ENCODE measurements at regions not wholly inside any gene's neighbourhood (a gene's known extent, or its start where the extent isn't known, plus 50 kb on each side); places are given as distances from the start of the nearest gene placed in this dataset.

DNA sequence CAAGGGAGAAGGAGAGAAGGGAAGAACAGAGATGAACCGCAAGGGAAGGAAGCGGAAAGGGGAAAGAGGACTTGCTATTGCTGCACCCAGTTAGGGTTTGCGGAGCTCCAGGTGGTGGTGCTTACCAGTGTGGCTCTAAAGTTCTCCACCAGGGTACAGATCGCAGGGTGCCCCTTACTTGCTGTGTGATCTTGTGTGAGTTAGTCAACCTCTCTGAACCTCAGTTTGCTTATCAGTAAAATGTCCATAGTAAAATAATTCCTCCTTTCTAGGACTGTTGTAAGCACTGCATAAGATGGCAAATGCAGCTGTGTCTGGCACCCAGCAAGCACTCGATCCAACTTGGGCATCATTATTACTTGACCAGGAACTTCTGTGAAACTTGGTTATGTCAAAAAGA lies 230.7 kb upstream of the CDH5 start:
- Histone ChIP-seq H3K9me3 (no peaks in the 10 kb centered on the region), H3K27me3 (no peaks in the 10 kb centered on the region), H3K4me3 (no peak overlapping the region), H3K4me1 (peaks cover 5% of the 10 kb centered on the region), H3K27ac (no peak overlapping the region), H3K36me3 (no peaks in the 10 kb centered on the region)
- DNase-seq (ENCODE audit: low spot score in 2 of 2), result no peak
- TF ChIP-seq EP300 (IDR thresholded peaks at IDR 0.05) (no peak), POLR2AphosphoS5 (IDR thresholded peaks at IDR 0.05) (no peak), POLR2A (IDR thresholded peaks at IDR 0.05) (no peak)
- TF ChIP-seq, protein P1, sequence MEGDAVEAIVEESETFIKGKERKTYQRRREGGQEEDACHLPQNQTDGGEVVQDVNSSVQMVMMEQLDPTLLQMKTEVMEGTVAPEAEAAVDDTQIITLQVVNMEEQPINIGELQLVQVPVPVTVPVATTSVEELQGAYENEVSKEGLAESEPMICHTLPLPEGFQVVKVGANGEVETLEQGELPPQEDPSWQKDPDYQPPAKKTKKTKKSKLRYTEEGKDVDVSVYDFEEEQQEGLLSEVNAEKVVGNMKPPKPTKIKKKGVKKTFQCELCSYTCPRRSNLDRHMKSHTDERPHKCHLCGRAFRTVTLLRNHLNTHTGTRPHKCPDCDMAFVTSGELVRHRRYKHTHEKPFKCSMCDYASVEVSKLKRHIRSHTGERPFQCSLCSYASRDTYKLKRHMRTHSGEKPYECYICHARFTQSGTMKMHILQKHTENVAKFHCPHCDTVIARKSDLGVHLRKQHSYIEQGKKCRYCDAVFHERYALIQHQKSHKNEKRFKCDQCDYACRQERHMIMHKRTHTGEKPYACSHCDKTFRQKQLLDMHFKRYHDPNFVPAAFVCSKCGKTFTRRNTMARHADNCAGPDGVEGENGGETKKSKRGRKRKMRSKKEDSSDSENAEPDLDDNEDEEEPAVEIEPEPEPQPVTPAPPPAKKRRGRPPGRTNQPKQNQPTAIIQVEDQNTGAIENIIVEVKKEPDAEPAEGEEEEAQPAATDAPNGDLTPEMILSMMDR (IDR thresholded peaks at IDR 0.05), result no peak
- WGBS, result 87% methylated on average over 5 of the region's 5 CpGs

DNA sequence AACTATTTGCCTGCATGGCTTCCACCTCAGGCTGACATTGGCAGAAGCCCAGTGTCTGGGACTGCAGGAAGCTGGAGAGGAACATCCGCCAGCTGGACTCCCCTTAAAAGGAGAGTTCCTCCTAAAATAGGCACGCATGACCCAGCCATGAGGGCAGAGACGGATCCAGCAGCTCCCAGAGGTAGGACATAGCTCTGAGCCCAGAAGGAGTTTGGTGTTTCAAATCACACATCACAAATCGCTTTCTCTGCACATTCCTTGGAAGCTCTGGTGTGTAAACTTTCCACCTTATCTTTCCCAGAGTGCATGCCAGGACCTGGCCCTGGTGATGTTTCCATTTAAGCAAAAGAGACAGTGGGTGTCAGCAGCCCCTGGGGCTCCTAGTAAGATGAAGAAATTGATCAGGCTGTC lies 231.1 kb upstream of the CDH5 start:
- H3K27me3 ChIP-seq, result no peaks in the 10 kb centered on the region
- H3K9me3 ChIP-seq, result no peaks in the 10 kb centered on the region
- H3K36me3 ChIP-seq, result no peaks in the 10 kb centered on the region
- no peak for TF ChIP-seq POLR2A (IDR thresholded peaks at IDR 0.05)
- TF ChIP-seq POLR2AphosphoS5 (IDR thresholded peaks at IDR 0.05), result no peak
- TF ChIP-seq EP300 (IDR thresholded peaks at IDR 0.05), result no peak
- TF ChIP-seq, protein P1 (IDR thresholded peaks at IDR 0.05), result no peak
- peaks cover 5% of the 10 kb centered on the region for H3K4me1 ChIP-seq
- H3K4me3 ChIP-seq, result no peak overlapping the region
- no peak for DNase-seq (ENCODE audit: low spot score in 2 of 2)
- WGBS, result 17% methylated on average over 4 of the region's 4 CpGs
- H3K27ac ChIP-seq, result no peak overlapping the region

DNA sequence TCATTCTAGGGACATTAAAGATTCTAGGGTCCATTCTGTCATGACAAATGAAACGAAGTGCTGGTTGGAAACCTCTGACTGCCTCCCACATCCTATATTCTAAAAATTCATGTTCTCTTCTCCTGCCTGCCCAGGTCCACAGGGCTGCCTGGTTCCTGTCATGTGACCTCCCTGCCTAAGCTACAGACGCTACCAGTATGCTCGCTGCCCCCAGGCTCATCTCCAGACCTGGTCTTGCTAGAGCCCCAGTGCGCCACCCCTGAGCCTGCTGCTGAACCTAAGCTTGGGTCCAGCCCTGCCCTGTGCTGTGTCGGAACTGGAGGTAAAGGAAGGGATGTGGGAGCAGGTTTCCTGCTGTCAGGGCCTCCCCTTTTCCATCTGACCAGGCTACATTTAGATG lies 231.6 kb upstream of the CDH5 start:
- TF ChIP-seq EP300 (IDR thresholded peaks at IDR 0.05), result no peak
- TF ChIP-seq, protein P1 (IDR thresholded peaks at IDR 0.05), result no peak
- TF ChIP-seq POLR2A (IDR thresholded peaks at IDR 0.05), result no peak
- TF ChIP-seq POLR2AphosphoS5 (IDR thresholded peaks at IDR 0.05), result no peak
- peaks cover 5% of the 10 kb centered on the region for H3K4me1 ChIP-seq
- H3K36me3 ChIP-seq, result no peaks in the 10 kb centered on the region
- H3K9me3 ChIP-seq, result no peaks in the 10 kb centered on the region
- H3K27ac ChIP-seq, result no peak overlapping the region
- H3K27me3 ChIP-seq, result no peaks in the 10 kb centered on the region
- H3K4me3 ChIP-seq, result no peak overlapping the region
- DNase-seq (ENCODE audit: low spot score in 2 of 2), result no peak
- WGBS, result 79% methylated on average over 5 of the region's 5 CpGs

DNA sequence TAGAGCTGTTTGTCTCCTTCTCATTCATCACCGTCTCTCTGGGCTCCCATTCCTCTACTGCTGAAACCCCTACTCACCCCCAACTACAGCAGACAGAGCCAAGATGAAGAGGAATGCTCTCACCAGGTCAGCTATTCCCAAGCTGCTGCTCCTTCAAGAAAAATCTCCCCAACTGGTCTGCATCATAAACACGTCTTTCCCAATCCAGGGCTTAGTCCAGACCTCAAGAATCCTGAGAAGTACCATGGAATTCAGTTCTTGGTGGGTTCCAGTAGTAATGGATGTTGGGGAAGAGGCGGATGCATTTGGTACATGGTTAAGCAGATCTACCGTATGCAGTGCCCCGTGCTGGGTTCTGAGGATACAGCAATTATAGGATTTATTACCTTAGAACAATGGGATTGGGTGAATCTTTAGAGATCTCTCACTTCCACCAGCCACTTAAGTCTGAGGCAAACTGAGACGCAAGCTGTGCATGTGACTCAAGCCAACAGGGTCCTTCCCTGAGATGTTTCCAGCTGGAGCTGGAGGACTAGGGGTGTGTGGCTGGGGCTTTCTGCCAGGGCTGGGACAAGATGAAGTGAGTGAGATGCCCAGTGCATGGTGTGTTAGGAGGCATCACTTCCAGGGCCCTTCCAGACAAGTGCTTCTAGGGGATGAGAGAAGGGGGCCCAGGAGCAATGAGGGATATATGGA lies 232.7 kb upstream of the CDH5 start:
- no peak for TF ChIP-seq POLR2AphosphoS5 (IDR thresholded peaks at IDR 0.05)
- TF ChIP-seq EP300 (IDR thresholded peaks at IDR 0.05), result no peak
- no peak for TF ChIP-seq POLR2A (IDR thresholded peaks at IDR 0.05)
- TF ChIP-seq, protein P1 (IDR thresholded peaks at IDR 0.05), result no peak
- Histone ChIP-seq H3K27ac (no peak overlapping the region), H3K4me3 (no peak overlapping the region), H3K4me1 (peaks cover 5% of the 10 kb centered on the region), H3K36me3 (no peaks in the 10 kb centered on the region), H3K9me3 (no peaks in the 10 kb centered on the region), H3K27me3 (no peaks in the 10 kb centered on the region)
- WGBS, result 93% methylated on average over 6 of the region's 6 CpGs
- DNase-seq (ENCODE audit: low spot score in 2 of 2), result no peak

DNA sequence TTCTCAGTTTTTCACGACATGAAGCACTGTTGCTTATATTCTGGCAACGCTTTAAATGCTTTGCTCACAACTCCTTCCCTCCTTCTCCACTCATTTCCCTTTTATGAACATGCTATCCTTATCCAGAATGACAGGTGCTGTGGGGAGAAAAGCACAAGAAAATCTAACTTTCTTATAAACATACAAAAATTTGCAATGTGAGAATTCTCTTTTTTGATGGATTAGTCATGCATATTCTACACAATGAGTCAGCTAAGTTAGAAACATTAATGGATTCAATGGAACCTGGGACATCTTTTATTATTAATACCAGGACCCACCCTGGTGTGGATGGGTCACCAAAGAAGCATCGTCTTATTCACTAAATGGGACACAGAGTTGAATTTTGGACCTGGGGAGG lies 234.6 kb upstream of the CDH5 start:
- Histone ChIP-seq H3K9me3 (no peaks in the 10 kb centered on the region), H3K4me3 (no peak overlapping the region), H3K36me3 (no peaks in the 10 kb centered on the region), H3K27ac (no peak overlapping the region), H3K4me1 (peaks cover 22% of the 10 kb centered on the region), H3K27me3 (no peaks in the 10 kb centered on the region)
- 85% methylated on average over 3 of the region's 3 CpGs for WGBS
- DNase-seq (ENCODE audit: low spot score in 2 of 2), result no peak
- TF ChIP-seq EP300 (IDR thresholded peaks at IDR 0.05) (no peak), POLR2AphosphoS5 (IDR thresholded peaks at IDR 0.05) (no peak), POLR2A (IDR thresholded peaks at IDR 0.05) (no peak)
- TF ChIP-seq, protein P1 (IDR thresholded peaks at IDR 0.05), result no peak

Measured in suprapubic skin (tissue), 4 donors.